ENCODE measurements at regions not wholly inside any gene's neighbourhood (a gene's known extent, or its start where the extent isn't known, plus 50 kb on each side); places are given as distances from the start of the nearest gene placed in this dataset.
"Not testable (repeated sequence)": the region's sequence is repeated elsewhere in the genome, so short reads cannot be mapped to it uniquely, and the experiment has no call there.

DNA sequence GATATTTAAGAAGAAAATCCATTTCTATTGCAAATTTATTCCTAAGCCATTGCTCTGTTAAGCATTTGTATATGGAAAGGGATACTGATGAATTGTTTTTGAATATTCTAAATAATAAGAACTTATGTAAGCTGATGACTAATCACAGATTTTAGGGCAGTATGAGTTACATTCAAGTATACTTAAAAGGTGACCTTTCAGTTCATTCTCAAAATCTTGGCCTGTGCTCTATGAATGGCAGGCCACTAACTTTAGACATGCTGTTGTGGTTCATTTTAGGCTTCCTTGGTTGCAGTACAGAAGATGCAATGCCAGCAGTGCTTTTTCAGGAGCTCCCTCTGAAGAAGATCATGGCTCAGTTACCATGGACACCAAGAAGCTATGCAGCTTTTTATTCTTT is 380.4 kb downstream of the CENPW start:
- Histone ChIP-seq H3K27me3 (no peaks in the 10 kb centered on the region), H3K27ac (no peak overlapping the region), H3K4me3 (replicated peaks in 1 of 3) (no peak overlapping the region), H3K36me3 (no peaks in the 10 kb centered on the region), H3K4me1 (peaks cover 7 to 11% of the 10 kb centered on the region in 2 donors), H3K9me3 (no peaks in the 10 kb centered on the region)
- TF ChIP-seq POLR2A (IDR thresholded peaks at IDR 0.05): no peak
- TF ChIP-seq, protein P1, sequence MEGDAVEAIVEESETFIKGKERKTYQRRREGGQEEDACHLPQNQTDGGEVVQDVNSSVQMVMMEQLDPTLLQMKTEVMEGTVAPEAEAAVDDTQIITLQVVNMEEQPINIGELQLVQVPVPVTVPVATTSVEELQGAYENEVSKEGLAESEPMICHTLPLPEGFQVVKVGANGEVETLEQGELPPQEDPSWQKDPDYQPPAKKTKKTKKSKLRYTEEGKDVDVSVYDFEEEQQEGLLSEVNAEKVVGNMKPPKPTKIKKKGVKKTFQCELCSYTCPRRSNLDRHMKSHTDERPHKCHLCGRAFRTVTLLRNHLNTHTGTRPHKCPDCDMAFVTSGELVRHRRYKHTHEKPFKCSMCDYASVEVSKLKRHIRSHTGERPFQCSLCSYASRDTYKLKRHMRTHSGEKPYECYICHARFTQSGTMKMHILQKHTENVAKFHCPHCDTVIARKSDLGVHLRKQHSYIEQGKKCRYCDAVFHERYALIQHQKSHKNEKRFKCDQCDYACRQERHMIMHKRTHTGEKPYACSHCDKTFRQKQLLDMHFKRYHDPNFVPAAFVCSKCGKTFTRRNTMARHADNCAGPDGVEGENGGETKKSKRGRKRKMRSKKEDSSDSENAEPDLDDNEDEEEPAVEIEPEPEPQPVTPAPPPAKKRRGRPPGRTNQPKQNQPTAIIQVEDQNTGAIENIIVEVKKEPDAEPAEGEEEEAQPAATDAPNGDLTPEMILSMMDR (IDR thresholded peaks at IDR 0.05): no peak
- intact Hi-C loops (cut with DNase I): no loop called here
- DNase-seq: no peak

DNA sequence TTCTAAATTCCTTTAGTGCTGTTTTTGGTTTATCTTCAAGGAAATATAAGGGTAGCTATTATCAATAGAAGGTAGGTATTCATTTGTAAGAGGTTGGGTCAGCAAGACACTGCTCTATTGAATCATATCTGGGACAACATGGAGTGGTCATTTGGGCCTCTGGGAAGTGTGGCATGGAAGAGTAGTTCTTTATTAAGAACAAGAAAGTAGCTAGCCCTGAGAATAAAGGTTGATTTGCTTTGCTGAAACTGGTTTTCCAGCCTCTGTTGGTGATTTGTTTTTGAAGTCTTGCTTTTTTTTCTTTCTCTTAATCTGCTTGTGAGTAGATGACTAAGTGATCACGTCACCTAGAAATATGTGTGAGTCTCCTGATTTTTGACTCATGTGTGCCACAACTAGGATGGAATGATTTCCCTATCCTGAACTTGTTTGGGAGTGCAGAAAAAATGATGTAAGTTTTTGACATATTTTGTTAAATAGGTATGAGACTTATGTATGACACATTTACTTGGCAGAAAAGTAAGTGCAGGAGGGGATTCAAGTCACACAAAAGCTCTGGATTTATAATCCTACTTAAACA is 381.8 kb downstream of the CENPW start:
- no peaks in the 10 kb centered on the region for H3K27me3 ChIP-seq
- no peaks in the 10 kb centered on the region for H3K36me3 ChIP-seq
- no peak for DNase-seq
- H3K9me3 ChIP-seq: no peaks in the 10 kb centered on the region
- intact Hi-C loops (cut with DNase I): no loop called here
- no peak overlapping the region for H3K27ac ChIP-seq
- peaks cover 3 to 9% of the 10 kb centered on the region in 2 donors for H3K4me1 ChIP-seq
- H3K4me3 ChIP-seq (replicated peaks in 1 of 3): no peak overlapping the region
- 81% methylated on average over 1 of the region's 1 CpG for WGBS, 2 donors
- TF ChIP-seq POLR2A (IDR thresholded peaks at IDR 0.05): no peak
- TF ChIP-seq, protein P1 (IDR thresholded peaks at IDR 0.05): no peak

DNA sequence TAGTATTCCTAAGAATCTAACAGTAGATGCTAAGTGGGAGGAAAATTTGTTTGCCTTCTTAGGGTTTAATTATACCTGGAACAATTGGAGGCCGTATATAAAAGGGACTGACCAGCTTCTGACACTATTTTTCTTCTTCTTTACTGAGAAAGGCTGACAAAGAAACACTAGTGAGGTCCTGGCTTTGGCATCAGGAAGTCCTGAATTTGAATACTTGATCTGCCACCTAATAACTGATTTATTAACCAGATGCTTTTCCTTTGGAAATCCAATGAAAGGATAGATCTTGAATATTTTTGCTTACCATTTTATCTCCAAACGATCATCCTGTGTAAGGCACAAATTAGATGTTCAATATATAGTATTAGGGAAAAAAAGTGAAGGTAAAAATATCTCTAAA is 382.5 kb downstream of the CENPW start:
- 88 to 90% methylated on average over 2 of the region's 2 CpGs for WGBS, 2 donors
- H3K4me1 ChIP-seq: peaks cover 0 to 6% of the 10 kb centered on the region in 2 donors

DNA sequence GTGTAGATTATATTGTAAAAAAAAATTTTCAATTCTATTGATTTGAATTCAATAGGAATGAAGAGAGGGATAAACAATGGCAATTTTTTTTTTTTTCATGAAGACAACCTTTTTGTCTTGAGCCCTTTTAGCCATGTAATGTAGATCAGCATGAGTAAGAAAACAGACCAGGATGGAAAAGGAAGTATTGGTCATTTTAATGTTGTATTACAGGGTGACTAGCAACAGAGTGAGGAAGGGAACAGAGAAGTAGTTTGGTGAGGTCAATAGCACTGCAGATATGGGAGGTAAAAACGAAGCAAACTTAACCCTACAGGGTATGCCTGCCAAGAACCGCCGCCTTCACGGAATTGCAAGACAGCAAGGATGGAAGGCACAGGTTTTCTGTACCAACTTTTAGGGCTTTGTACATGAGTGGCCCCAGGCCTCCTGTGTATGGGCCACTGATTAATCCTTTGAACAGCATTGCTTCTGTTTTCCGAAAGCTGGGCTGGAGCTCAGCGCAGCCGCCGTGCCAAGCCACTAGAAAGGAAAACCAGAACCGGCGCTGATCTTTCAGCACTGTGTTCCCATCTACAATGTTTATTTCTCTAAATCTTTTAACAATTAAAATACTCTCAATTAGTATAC is 383.7 kb downstream of the CENPW start:
- H3K27me3 ChIP-seq: no peaks in the 10 kb centered on the region
- intact Hi-C loops (cut with DNase I): no loop called here
- H3K9me3 ChIP-seq: no peaks in the 10 kb centered on the region

More for the DNA sequence above, 382.5 kb downstream of the CENPW start:
- DNase-seq: no peak
- H3K4me3 ChIP-seq (replicated peaks in 1 of 3): no peak overlapping the region
- intact Hi-C loops (cut with DNase I): no loop called here
- TF ChIP-seq POLR2A (IDR thresholded peaks at IDR 0.05): no peak
- TF ChIP-seq, protein P1 (IDR thresholded peaks at IDR 0.05): no peak
- no peaks in the 10 kb centered on the region for H3K27me3 ChIP-seq
- no peak overlapping the region for H3K27ac ChIP-seq
- H3K36me3 ChIP-seq: no peaks in the 10 kb centered on the region
- H3K9me3 ChIP-seq: no peaks in the 10 kb centered on the region

DNA sequence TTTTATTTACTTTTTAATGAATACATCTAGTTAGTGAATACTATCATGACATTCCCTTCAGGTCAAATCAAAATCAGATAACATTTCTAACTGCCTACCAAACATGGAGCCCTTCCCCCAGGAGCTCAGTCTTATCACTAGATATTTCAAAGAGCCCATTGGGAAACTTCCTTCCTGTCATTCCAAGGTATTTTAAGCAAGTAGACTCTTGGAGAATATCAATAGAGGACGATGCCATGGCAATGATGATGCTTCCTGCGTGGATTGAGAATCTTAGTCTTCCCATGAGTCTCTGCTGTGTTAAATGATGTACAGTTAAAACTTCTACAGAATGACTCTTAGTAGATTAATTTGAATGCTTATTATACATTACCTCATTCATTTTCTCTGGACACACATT is 384.9 kb downstream of the CENPW start:
- no peak overlapping the region for H3K27ac ChIP-seq
- no peak for DNase-seq
- H3K36me3 ChIP-seq: no peaks in the 10 kb centered on the region
- TF ChIP-seq POLR2A (IDR thresholded peaks at IDR 0.05): no peak
- TF ChIP-seq, protein P1 (IDR thresholded peaks at IDR 0.05): no peak
- H3K9me3 ChIP-seq: no peaks in the 10 kb centered on the region
- H3K4me3 ChIP-seq (replicated peaks in 1 of 3): no peak overlapping the region
- WGBS, 2 donors: 79 to 81% methylated on average over 2 of the region's 2 CpGs
- no peaks in the 10 kb centered on the region for H3K4me1 ChIP-seq
- H3K27me3 ChIP-seq: no peaks in the 10 kb centered on the region
- intact Hi-C loops (cut with DNase I): no loop called here

More for the DNA sequence above, 383.7 kb downstream of the CENPW start:
- TF ChIP-seq, protein P1 (IDR thresholded peaks at IDR 0.05): no peak
- no peak for TF ChIP-seq POLR2A (IDR thresholded peaks at IDR 0.05)
- Histone ChIP-seq H3K4me1 (no peaks in the 10 kb centered on the region), H3K4me3 (replicated peaks in 1 of 3) (no peak overlapping the region), H3K36me3 (no peaks in the 10 kb centered on the region), H3K27ac (no peak overlapping the region)
- no peak for DNase-seq
- WGBS, 2 donors: 92 to 95% methylated on average over 10 of the region's 10 CpGs

DNA sequence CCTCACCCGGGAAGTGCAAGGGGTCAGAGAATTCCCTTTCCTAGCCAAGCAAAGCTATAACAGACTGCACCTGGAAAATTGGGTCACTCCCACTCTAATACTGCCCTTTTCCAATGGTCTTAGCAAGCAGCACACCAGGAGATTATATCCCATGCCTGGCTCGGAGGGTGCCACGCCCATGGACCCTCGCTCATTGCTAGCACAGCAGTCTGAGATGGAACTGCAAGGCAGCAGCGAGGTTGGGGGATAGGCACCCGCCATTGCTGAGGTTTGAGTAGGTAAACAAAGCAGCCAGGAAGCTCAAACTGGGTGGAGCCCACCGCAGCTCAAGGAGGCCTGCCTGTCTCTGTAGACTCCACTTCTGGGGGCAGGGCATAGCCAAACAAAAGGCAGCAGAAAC is 386.5 kb downstream of the CENPW start:
- WGBS, 2 donors: 77 to 85% methylated on average over 6 of the region's 7 CpGs
- H3K4me3 ChIP-seq (replicated peaks in 1 of 3); DNase-seq; H3K27me3 ChIP-seq; intact Hi-C loops (cut with DNase I); H3K36me3 ChIP-seq; H3K4me1 ChIP-seq; H3K9me3 ChIP-seq; H3K27ac ChIP-seq: not testable (repeated sequence)

All from thyroid gland (tissue), 4 donors.